WTC11 (cell line): ENCODE measurements at regions not wholly inside any gene's neighbourhood (a gene's known extent, or its start where the extent isn't known, plus 50 kb on each side); places are given as distances from the start of the nearest gene placed in this dataset.

Experiments
- CBFB ChIP-seq: sonication (generic); formaldehyde crosslinking; IDR thresholded peaks from 2 replicates; pipeline ENCODE4 v1.8.1; 2022; ENCODE audit warnings: mild to moderate bottlenecking, low read depth, missing genetic modification reagents
- TF ChIP-seq, protein P1 (sequence below): fragments of 200-600 bp; IDR thresholded peaks from 2 replicates; pipeline ENCODE4 v1.8.0; 2022; ENCODE audit warnings: antibody characterized with exemption
- TF ChIP-seq, protein P2 (sequence below): sonication (generic); formaldehyde crosslinking; IDR thresholded peaks from 2 replicates; pipeline ENCODE4 v1.8.0; 2022; ENCODE audit warnings: mild to moderate bottlenecking, missing genetic modification reagents
- TF ChIP-seq, protein P3 (sequence below): sonication (generic); formaldehyde crosslinking; IDR thresholded peaks from 2 replicates; pipeline ENCODE4 v1.8.0; 2022; ENCODE audit warnings: mild to moderate bottlenecking, missing genetic modification reagents
- TF ChIP-seq, protein P4 (sequence below): sonication (generic); formaldehyde crosslinking; IDR thresholded peaks from 2 replicates; pipeline ENCODE4 v1.8.1; 2022; ENCODE audit warnings: mild to moderate bottlenecking, moderate library complexity, missing genetic modification reagents

DNA sequence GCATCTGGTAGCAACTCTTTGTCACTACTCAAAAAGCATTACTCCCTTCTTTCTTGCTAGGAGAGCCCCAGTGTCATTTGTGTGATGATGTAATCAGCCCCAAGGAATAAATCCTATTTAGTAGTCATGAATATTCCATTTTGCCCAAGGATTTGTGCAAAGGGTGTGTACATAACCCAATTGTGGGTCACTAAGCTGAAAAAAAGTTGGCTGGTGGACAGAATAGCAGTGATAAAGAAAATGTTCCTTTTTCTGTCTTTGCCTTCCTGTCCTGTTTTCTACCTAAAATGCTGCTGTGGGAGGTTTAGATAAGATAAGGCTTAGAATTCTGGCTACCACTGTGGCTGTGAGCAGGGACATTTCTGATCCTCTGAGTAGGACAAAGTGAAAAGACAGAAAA is 223.1 kb upstream of the ITGA1 start:
- TF ChIP-seq, protein P1, sequence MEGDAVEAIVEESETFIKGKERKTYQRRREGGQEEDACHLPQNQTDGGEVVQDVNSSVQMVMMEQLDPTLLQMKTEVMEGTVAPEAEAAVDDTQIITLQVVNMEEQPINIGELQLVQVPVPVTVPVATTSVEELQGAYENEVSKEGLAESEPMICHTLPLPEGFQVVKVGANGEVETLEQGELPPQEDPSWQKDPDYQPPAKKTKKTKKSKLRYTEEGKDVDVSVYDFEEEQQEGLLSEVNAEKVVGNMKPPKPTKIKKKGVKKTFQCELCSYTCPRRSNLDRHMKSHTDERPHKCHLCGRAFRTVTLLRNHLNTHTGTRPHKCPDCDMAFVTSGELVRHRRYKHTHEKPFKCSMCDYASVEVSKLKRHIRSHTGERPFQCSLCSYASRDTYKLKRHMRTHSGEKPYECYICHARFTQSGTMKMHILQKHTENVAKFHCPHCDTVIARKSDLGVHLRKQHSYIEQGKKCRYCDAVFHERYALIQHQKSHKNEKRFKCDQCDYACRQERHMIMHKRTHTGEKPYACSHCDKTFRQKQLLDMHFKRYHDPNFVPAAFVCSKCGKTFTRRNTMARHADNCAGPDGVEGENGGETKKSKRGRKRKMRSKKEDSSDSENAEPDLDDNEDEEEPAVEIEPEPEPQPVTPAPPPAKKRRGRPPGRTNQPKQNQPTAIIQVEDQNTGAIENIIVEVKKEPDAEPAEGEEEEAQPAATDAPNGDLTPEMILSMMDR, result no peak
- TF ChIP-seq, protein P2, sequence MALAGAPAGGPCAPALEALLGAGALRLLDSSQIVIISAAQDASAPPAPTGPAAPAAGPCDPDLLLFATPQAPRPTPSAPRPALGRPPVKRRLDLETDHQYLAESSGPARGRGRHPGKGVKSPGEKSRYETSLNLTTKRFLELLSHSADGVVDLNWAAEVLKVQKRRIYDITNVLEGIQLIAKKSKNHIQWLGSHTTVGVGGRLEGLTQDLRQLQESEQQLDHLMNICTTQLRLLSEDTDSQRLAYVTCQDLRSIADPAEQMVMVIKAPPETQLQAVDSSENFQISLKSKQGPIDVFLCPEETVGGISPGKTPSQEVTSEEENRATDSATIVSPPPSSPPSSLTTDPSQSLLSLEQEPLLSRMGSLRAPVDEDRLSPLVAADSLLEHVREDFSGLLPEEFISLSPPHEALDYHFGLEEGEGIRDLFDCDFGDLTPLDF (CRISPR knock-in tag), result no peak
- TF ChIP-seq, protein P3, sequence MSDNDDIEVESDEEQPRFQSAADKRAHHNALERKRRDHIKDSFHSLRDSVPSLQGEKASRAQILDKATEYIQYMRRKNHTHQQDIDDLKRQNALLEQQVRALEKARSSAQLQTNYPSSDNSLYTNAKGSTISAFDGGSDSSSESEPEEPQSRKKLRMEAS (CRISPR knock-in tag), result no peak
- no peak for TF ChIP-seq CBFB (CRISPR knock-in tag)
- TF ChIP-seq, protein P4, sequence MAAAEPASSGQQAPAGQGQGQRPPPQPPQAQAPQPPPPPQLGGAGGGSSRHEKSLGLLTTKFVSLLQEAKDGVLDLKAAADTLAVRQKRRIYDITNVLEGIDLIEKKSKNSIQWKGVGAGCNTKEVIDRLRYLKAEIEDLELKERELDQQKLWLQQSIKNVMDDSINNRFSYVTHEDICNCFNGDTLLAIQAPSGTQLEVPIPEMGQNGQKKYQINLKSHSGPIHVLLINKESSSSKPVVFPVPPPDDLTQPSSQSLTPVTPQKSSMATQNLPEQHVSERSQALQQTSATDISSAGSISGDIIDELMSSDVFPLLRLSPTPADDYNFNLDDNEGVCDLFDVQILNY, result no peak
